HG03460 (cell line): ENCODE measurements at regions not wholly inside any gene's neighbourhood (a gene's known extent, or its start where the extent isn't known, plus 50 kb on each side); places are given as distances from the start of the nearest gene placed in this dataset.
"Not testable (repeated sequence)": the region's sequence is repeated elsewhere in the genome, so short reads cannot be mapped to it uniquely, and the experiment has no call there.

ENCODE experiments used
- ATAC-seq: cut with Tn5 transposase; IDR thresholded peaks from one replicate; pipeline ENCODE4 v1.9.1; 2021; ENCODE audit not compliant: unreplicated experiment

DNA sequence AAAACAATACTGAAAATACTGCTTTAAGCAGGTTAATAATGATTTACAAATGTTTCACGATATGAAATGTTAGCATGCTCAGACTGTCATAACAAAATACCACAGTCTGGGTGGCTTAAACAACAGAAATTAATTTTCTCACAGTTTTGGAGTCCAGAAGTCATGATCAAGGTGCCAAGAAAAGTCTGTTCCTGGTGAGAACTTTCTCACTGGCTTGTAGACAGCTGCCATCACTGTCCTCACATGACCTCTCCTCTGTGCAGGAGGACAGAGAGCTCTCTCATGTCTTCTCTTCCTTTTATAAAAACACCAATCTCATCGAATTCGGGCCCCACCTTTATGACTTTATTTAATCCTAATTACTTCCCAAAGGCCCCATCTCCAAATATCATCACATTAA, 426.7 kb downstream of the KLHL13 start:
- no peak for ATAC-seq

DNA sequence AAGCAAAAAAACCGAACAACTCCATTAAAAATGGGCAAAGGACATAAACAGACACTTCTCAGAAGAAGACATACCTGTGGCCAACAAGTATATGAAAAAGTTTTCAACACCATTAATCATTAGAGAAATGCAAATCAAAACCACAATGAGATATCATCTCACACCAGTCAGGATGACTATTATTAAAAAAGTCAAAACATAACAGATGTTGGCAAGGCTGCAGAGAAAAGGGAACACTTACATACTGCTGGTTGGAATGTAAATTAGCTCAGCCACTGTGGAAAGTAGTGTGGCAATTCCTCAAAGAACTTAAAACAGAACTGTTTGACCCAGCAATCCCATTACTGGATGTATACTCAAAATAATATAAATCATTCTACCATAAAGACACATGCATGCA, 436.3 kb downstream of the KLHL13 start:
- ATAC-seq, result no peak

DNA sequence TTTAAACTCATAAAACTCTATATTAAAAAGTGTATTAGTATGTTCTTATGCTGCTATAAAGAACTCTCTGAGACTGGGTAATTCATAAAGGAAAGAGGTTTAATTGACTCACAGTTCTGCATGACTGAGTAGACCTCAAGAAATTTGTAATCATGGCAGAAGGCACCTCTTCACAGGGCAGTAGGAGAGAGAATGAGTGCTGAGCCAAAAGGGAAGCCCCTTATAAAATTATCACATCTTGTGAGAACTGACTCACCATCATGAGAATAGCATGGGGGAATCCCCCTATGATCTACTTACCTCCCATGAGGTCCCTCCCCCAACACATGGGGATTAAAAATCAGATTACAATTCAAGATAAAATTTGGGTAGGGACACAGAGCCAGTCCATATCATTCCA, 463.2 kb downstream of the KLHL13 start:
- no peak for ATAC-seq

DNA sequence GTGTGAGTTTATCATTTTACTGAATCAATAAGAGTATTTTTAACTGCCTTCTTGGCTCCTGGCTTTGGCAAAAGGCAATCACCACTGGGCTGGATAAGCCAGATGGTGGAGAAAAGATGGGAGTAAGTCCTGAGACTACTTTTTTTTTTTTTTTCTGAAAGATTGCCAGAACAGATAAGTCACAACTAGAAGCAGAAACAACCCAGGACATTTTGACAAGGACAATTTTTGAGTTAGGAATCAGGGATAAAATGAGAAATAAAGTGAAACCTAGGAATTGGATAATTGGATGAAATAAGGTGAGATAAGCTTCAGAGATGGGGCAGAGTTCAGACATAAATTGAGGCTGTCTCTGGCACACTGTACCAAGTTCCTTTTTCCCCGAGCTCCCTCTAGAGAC, 471.0 kb downstream of the KLHL13 start:
- no peak for ATAC-seq

DNA sequence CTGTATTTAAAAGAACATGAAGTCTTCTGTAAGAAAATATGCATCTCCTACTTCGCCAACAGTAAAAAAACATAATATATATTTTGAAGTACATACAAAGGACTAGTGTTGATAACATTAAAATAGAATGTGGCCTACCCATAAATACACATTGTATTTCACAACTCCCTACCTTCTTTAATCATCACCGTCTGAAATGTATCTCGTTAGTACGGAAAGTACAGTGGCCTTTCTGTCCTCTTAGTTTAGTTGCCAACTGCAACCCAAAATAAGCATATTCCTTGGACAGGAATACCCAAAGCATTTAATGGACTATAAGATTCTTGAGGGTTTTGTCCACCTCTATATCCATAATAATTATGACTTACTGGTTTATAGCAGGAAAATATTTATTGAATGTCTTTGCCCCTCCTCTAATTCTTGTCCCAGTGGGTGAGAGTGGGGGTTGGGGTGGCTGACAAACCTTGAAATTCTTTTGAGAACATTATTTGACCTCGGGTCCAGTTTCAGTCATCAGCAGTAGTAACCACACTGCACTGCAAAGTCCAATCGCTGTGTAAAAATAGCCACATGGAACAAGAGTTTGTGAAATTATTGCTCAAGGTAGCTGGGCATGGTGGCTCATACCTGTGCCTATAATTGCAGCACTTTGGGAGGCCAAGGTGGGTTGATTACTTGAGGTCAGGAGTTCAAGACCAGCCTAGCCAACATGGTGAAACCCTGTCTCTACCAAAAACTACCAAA, 474.5 kb downstream of the KLHL13 start:
- no peak for ATAC-seq

DNA sequence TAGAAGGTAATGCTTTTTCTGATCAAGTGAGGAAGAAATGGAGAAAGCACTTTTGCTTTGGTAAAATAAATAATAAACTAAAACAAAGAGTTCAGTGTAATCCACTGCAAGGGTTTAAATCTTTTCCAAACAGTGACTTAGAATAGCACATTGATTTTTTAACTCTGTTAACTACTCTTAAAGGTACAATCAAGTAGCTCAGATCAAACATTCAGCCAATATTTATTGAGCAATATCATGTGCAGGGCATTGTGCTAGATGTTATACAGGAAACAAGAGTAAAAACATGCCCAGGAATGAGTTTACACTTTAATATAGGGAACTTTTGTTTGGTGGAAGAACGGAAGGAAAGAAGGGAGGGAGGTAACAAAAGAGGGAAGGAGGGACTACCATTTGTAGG, 479.8 kb downstream of the KLHL13 start:
- no peak for ATAC-seq

DNA sequence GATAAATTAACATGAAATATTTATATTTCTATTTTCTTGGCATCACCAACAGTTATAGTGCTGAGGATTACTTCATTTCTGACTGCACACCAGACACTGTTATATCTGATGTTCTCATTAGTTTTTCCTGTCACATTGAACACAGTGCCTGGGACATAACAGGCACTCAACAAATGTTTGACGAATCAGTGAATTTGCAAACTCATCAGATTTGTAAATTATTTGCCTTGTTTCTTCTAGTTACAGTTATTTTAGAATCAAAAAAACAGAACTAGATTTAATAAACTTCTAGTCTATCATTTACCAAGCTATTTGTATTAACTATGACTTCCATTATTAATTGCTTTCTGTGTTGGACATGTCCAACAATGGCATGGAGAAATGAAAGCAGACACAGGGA, 483.3 kb downstream of the KLHL13 start:
- no peak for ATAC-seq

DNA sequence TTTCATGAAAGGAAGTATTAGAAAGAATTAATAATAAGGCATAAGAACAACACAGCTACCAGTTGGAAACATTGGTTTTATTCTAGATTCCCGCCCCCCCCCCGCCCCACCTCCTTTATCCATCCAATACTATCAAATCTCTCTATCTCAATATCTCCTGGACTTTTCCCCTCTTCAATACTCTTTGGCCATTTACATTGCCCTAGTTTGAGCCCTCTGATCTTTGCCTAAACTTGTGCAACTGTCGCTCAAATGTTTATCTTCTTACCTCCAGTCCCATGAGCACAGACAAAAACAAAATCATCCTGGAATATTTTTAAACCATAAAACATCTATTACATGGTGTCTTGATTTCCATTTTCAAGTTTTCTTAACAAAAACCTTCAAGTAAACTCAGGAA, 488.2 kb downstream of the KLHL13 start:
- no peak for ATAC-seq

DNA sequence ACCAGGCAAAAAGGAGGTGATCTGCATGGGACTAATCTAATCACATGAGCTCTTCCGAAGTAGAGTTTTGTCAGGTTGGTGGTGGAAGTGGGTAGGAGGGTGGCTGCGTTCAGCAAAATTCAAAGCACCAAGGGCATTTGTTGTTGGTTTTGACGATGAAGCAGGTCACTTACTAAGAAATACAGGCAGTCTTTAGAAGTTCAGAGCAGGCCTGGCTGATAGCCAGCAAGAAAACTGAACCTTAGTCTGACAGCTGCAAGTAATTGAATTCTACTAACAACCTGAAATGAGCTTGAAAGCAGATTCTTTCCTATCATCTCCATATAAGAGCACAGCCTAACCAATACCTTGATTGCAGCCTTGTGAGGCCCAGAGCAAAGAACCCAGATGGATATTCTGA, 505.8 kb downstream of the KLHL13 start:
- ATAC-seq, result no peak

DNA sequence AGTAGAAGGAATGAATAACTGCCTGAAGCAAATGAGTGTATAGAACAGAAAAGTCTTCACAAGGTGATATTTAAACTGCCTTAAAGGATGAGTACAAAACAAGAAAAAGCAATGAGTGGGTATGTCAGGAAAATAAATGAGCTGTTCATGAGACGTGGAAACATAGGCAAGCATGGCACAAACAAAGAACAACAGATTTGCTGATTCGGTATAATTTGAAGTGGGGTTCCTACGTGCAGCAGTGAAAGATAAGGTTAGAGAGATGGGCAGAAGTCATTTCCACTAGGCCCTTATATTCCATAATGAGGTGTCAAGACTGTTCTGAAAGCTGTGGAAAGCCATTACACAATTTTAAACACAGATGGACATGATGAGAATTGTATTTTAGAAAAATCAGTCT, 506.6 kb downstream of the KLHL13 start:
- no peak for ATAC-seq

DNA sequence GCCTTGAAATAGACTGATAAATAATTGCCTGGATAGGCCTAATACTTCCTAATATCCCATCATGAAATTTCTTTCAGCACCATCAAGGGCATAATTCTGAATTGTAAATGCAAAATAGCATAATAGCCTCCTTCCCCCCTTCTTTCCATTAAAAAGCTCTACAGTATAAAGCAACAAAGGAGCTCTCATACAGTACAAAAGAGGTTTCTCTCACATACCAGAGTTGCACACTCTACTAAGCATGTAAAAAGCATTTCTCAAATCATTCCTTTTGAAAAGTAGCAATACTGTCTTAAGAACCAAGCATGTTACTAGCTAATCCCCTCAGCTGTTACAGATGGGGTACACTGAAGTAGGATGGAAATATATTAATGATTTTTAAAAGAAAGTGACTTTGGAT, 509.0 kb downstream of the KLHL13 start:
- no peak for ATAC-seq

DNA sequence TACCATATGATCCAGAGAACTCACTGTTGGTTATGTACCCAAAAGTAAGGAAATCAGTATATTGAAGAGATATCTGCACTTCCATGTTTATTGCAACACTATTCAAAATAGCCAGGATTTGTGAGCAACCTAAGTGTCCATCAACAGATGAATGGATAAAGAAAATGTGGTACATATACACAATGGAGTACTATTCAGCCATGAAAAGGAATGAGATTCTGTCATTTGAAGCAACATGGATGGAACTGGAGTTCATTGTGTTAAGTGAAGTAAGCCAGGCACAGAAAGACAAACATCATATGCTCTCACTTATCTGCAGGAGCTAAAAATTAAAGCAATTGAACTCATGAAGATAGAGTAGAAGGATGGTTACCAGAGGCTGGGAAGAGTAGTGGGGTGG, 510.5 kb downstream of the KLHL13 start:
- ATAC-seq, result not testable (repeated sequence)

DNA sequence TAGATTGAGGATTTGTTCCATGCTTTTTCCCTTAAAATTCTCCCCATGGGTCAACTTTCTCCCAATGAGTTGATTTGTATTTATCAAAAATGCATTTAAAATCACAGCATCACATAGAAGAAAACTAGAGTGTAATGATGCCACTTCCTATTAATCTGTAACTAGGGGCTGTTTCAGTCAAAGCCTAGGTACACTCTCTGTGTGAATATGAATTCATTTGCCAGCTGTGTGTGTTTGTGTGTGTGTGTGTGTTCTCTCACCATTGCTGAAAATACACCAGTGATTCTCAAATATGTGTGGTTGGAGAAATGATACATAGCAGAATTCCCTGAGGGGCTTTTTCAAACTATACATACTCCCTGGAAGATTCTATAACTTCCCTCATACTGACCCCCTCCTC, 546.5 kb downstream of the KLHL13 start:
- ATAC-seq, result no peak

DNA sequence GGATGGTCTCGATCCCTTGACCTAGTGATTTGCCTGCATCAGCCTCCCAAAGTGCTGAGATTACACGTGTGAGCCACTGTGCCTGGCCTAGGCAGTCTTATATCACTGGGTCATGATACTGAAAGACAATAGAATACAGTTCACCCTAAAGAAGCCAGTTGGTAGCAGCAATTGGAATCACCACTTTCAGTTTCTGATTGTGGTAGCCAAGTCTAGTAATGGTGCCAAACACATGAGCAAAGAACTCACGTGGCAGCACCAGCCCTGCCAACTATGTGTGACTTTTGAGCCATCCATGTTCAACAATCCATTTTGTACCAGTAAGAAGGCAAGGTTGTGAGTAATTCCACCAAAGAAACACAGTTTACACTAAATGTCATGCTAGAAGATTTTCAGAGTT, 548.4 kb downstream of the KLHL13 start:
- no peak for ATAC-seq

DNA sequence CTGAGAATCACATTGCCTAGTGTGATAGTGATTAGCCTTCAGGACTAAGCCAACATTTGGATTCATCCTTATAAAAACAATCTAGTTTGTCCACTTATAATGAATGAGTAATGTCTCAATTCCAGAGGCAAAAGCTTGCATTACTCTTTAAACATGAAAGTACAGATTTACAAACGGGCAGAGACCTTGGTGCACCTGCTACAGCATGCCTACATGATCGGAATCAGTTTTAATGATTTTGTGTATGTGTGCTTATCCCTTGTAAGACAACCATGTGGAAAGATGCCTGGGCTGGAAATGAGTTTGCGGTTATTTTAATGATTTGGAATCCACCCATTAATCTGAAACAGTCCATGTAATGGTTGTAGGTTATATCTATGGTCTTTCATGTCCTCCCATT, 572.7 kb downstream of the KLHL13 start:
- no peak for ATAC-seq

DNA sequence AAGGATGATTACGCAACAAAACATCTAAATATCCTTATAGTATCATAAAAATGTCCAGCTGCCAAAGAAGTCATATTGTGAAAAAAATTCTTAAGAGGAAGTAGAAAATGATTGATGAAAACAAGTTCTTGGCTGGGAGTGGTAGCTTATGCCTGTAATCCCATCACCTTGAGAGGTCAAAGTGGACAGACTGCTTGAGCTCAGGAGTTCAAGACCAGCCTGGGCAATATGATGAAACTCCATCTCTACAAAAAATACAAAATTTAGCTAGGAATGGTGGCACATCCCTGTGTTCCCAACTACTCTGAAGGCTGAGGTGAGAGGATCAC, 577.6 kb downstream of the KLHL13 start:
- no peak for ATAC-seq

DNA sequence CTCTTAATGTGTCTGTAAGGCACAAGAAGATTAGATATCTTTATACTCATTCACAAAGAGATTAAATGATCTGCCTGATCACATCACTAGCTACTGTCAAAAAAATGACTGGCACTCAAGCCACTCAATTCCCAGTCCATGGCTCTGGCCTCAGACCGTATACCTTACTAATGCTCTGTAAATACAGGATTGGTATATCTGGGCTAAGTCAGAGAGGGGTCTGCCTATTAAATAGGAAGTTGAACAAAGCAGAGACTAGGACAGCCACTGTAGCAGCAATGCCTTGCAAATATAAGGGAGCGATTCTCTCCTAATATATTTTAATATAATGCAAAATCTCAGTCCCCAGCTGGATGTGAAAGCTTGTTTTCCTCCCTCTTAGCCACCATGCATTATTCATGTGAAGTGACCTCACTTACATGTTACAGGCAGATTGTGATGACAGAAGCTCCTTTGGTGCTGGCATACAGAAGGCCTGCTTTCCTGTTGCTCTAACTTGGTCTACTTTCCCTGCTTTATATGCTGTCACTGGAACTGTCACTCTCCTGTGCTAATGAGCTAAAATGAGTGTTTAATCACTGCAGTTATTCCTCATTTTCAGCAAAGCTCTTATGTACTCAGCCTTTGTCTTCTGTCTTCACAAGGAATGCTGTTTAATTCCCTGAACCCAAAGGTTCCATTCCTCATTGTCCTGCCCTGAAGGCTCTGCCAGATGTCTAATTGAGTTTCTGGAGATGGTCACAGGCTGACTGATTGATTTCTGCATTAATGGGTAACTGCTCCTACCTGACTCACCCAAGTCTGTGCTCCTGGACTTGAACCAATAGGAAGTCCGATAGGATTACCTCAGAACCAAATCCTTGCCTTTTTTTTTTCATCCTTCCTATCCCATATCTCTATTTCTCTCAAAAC, 578.2 kb downstream of the KLHL13 start:
- ATAC-seq, result no peak

DNA sequence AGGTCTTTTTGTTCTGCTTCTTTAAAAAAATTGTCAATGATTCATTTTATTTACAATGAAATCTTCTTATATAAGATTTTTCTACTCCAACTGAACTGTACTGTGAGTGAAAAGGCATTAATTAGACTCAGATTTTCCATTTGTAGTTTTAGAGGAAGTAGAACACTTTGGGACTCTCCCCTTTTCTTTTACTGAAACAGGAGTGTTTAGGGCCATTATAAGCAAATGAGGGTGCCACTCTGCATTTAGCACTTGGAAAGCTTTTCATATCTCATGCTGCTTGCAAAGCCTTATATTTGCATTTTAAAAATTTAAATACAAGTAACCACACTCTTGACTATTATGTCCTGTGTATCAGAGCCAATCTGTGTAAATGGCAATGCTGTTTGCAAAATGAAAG, 584.3 kb downstream of the KLHL13 start:
- no peak for ATAC-seq

DNA sequence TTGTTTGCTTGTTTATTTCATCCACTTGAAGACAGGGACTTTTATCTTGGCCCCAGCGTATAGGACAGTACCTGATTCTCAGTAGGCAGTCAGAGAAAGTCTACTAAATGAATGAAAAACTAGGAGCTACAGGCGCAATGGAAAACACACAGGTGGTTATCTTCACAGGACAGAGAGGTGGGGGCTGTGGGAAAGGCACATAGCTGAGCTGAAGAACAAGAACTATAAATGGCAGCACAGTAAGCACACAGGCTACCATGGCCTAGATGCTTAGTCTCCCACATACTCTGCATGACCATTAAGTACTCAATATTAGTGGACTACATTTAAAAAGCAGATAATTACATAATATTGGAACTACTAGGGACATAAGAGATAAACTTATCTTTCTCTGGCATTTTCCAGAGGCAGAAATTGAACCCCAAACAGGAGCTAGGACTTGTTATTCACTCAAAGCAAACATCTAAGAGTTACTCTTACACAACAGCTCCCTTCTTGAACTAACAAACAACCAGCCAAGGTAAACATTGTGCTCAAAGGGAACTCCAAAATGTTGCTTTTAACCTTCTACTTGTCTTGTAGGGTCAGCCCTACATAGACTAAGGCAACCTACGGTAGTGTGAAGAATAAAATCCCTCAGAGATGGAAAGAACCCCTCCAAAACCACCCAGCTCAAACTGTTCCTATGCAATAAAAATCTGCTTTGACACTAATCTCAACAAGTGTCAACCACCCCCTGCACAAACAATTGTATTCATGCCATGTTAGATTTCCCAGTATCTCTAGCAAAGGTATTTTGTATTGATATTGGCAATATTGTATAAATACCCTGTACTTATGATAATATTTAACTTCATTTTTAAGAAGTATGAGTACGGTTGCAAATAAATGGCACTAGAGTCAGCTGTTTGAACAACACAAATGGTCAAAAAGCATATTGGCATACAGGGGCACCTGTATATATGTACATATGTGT, 593.6 kb downstream of the KLHL13 start:
- ATAC-seq, result no peak

DNA sequence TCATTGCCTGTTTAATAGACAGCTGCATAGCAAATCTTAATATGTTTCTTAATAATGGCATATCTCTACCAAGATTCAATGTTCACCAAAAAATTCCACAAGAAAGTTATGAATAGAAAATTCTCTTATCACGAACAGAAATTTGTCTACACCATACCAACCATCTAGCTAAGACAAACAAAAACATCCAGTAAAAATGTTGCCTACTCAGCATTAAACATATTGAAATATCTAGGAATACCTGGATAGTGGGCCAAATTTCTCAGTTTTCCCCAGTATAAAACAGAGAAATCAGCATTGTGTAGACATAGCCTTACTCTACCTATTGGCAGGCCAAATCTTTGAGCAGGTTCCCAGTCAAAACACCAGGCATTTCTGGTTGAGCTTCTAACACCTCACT, 598.6 kb downstream of the KLHL13 start:
- ATAC-seq, result no peak

DNA sequence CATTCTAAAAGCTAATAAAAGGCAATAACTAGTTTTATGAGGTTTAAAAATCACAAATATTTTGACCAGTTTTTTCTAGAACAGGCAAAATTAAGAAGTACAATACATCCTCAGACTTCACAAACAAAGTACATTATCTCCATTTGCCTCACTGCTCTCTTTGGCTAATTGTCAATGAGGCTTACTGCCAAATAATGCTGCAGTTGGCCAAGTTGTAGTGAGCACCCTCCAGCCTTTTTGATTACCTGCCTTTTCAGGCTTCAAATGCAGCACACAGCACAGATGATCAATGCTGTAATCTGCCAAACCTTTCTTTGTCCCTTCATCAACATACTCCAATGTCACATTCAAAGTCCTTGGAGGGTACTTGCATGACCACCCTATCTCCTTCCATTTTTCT, 605.2 kb downstream of the KLHL13 start:
- no peak for ATAC-seq
